ENCODE measurements at regions not wholly inside any gene's neighbourhood (a gene's known extent, or its start where the extent isn't known, plus 50 kb on each side); places are given as distances from the start of the nearest gene placed in this dataset.

DNA sequence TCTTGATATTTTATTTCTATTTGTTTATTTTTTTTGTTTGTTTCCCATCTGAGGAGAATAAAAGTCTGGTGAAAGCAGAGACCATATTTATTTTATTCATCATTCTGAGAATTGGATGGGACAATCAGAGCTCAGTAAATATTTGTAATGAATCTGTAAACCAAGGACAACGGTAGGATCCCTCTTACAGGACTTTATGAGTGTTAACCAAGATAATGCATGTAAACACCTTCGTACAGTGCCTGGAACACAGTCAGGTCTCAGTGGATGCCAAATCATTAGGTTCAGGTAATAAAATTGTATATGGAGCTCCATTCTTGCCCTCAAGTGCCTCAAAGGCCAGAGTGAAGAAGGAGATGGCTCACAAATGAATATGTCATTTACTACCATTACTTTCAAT lies 288.7 kb downstream of the PAX1 start:
- DNase-seq (ENCODE audit: low read depth) = no peak
- TF ChIP-seq, protein P1, sequence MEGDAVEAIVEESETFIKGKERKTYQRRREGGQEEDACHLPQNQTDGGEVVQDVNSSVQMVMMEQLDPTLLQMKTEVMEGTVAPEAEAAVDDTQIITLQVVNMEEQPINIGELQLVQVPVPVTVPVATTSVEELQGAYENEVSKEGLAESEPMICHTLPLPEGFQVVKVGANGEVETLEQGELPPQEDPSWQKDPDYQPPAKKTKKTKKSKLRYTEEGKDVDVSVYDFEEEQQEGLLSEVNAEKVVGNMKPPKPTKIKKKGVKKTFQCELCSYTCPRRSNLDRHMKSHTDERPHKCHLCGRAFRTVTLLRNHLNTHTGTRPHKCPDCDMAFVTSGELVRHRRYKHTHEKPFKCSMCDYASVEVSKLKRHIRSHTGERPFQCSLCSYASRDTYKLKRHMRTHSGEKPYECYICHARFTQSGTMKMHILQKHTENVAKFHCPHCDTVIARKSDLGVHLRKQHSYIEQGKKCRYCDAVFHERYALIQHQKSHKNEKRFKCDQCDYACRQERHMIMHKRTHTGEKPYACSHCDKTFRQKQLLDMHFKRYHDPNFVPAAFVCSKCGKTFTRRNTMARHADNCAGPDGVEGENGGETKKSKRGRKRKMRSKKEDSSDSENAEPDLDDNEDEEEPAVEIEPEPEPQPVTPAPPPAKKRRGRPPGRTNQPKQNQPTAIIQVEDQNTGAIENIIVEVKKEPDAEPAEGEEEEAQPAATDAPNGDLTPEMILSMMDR (IDR thresholded peaks at IDR 0.05; ENCODE audit: control insufficient read depth, insufficient read depth, low read depth, low read length, missing control alignments) = no peak
- no peak overlapping the region for H3K4me3 ChIP-seq (ENCODE audit: control insufficient read depth, low read depth, low read length)

DNA sequence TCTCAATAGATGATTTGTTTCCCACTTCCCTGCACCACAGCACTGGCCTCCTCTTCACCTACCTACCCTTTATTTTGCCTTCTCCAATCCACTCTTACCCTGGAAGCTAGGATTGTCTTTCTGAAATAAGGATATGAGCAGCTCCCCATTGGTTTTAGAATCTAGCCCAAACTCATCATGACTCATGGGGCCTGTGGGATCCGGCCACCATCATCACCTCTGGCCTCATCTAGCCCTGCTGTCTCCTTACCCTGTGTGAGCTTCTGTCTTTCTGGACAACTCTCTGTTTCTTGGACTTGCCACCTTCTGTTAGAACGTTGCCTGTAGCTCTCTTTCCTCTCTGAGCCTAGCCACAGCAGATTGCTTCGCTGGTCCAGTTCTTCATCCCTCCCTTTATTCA lies 277.1 kb downstream of the PAX1 start:
- TF ChIP-seq, protein P1 (IDR thresholded peaks at IDR 0.05; ENCODE audit: control insufficient read depth, insufficient read depth, low read depth, low read length, missing control alignments) = no peak
- no peak for DNase-seq (ENCODE audit: low read depth)

DNA sequence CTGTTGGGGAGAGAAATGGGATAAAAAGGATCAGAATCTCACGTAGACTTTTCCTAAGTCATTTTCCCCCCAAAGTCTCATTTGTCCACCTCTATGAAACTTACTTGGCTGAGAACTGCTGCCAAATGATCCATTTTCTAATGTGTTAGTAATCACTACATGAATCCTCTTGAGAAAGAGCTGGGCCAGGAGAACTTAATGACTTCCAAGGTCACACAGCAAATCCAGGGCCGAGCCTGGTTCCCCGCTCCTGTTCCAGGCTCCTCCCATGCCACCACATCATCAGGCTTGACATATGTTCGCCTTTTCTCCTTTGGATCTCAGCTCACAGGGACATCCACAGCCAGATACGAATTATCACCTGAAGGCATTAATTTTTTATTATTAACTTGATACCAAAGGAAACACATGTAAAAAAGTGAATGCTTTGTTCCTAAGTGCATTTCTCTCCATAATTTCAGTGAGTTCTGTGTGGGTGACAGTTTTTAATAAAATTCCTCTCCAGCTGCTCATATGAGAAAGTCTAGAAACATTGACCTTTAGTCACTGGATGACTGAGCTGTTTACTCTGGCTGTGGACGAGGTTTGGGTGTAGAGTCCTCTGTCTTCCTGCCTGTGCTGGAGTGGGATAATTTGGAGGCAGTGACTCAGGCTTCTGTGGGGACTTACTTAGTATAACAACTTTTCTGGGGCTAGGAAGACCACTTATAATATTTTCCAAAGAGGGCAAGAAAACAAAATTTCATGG lies 276.3 kb downstream of the PAX1 start:
- H3K4me3 ChIP-seq (ENCODE audit: control insufficient read depth, low read depth, low read length) = no peak overlapping the region
- DNase-seq (ENCODE audit: low read depth) = peak; percentile 51
- TF ChIP-seq, protein P1 (IDR thresholded peaks at IDR 0.05; ENCODE audit: control insufficient read depth, insufficient read depth, low read depth, low read length, missing control alignments) = no peak

More for the DNA sequence above, 277.1 kb downstream of the PAX1 start:
- no peak overlapping the region for H3K4me3 ChIP-seq (ENCODE audit: control insufficient read depth, low read depth, low read length)

DNA sequence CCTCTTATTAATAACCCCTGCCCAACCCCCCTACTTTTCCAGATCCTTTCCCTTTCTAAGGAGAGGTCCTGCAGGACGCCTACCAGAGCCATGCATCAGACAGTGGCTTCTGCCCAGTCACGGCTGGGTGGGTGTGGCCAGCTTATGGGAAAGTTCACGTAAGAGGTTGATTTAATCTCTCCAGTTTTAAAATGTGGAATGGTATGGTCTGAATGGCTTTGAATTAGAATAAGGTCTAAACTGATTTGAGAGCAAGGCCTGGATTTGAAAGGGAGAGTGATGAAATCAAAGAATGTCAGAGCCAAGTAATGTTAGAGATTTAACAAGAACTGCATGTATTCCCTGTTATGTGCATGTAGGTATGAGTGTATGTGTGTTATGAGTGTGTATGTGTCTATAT lies 275.7 kb downstream of the PAX1 start:
- no peak overlapping the region for H3K4me3 ChIP-seq (ENCODE audit: control insufficient read depth, low read depth, low read length)
- TF ChIP-seq, protein P1 (IDR thresholded peaks at IDR 0.05; ENCODE audit: control insufficient read depth, insufficient read depth, low read depth, low read length, missing control alignments) = no peak
- no peak for DNase-seq (ENCODE audit: low read depth)

DNA sequence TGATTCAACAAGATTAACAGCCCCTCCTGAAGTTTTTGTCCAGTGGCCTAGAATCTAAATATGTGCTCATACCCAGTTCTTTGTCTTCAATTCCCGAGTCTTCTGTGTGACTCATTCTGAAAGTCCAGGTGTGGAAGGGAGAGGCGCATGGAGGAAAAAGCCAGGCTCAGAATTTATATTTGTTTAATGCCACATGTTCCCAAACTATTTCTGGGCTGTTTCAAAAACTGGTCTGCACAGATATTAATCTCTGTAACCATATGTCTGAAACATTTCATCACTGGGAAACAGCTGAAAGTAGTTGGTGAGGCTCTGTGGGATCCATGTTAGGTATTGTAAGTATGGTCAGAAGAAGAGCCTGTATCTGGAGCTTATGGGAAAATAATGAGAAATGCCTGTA lies 266.0 kb downstream of the PAX1 start:
- no peak overlapping the region for H3K4me3 ChIP-seq (ENCODE audit: control insufficient read depth, low read depth, low read length)
- TF ChIP-seq, protein P1 (IDR thresholded peaks at IDR 0.05; ENCODE audit: control insufficient read depth, insufficient read depth, low read depth, low read length, missing control alignments) = no peak
- DNase-seq (ENCODE audit: low read depth) = no peak

DNA sequence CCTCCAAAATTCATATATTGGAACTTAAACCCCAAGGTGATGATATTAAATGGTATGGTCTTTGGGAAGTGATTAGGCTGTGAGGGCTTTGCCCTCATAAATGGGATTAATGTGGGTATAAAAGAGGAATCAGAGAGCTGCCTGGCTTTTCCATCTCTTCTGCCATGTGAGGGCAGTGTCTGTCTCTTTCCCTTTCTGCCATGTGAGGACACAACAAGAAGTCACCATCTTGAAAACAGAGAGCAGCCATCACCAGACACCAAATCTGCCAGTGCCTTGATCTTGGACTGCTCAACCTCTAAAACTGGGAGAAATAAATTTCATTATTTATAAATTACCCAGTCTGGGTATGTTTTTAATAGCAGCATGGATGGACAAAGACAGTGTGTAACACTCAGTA lies 263.0 kb downstream of the PAX1 start:
- TF ChIP-seq, protein P1 (IDR thresholded peaks at IDR 0.05; ENCODE audit: control insufficient read depth, insufficient read depth, low read depth, low read length, missing control alignments) = peak; percentile 3
- DNase-seq (ENCODE audit: low read depth) = no peak
- no peak overlapping the region for H3K4me3 ChIP-seq (ENCODE audit: control insufficient read depth, low read depth, low read length)
